PC-9 (cell line): ENCODE measurements at regions not wholly inside any gene's neighbourhood (a gene's known extent, or its start where the extent isn't known, plus 50 kb on each side); places are given as distances from the start of the nearest gene placed in this dataset.

Source experiments
- EZH2 ChIP-seq: fragments of 200-600 bp; sonication (generic); IDR thresholded peaks from 2 replicates; pipeline ENCODE4 v1.8.0; 2017; ENCODE audit warnings: antibody characterized with exemption, low read depth
- TF ChIP-seq, protein P1 (sequence below): fragments of 200-600 bp; sonication (generic); conservative IDR thresholded peaks from 2 replicates; pipeline ENCODE4 v1.6.1; 2017; ENCODE audit warnings: mixed run types, antibody characterized with exemption, mild to moderate bottlenecking, moderate library complexity

DNA sequence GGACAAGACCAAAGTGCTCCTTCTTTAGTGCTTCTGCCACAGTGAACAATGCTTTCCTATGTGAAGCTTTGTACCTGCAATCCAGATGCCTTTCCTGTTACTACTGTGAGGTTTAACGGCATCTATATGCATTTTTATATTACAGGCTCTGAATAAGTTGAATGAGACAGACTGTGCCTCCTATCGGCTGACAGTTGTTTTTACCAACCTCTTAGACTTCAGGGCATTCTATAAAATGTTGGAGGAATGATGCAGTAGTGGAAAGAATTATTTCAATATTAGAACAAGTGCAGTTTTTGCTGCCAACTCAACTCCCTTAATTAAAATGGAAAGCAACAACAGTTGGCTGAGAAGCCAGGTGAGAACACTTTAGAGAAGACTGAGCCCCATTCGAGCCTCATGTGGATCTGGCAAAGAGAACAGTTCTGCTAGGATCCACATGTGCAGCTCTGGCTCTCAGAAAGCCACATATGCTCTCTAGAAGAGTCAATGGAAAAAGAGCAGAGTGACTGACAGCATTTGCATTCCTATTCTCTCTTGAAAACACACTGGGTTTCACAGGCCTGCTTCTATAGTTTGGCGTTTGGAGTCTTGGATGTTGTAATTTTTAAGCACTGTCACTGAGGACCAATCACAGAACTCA, 147.5 kb downstream of the LURAP1L start:
- TF ChIP-seq, protein P1, sequence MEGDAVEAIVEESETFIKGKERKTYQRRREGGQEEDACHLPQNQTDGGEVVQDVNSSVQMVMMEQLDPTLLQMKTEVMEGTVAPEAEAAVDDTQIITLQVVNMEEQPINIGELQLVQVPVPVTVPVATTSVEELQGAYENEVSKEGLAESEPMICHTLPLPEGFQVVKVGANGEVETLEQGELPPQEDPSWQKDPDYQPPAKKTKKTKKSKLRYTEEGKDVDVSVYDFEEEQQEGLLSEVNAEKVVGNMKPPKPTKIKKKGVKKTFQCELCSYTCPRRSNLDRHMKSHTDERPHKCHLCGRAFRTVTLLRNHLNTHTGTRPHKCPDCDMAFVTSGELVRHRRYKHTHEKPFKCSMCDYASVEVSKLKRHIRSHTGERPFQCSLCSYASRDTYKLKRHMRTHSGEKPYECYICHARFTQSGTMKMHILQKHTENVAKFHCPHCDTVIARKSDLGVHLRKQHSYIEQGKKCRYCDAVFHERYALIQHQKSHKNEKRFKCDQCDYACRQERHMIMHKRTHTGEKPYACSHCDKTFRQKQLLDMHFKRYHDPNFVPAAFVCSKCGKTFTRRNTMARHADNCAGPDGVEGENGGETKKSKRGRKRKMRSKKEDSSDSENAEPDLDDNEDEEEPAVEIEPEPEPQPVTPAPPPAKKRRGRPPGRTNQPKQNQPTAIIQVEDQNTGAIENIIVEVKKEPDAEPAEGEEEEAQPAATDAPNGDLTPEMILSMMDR: no peak
- no peak for TF ChIP-seq EZH2
